ENCODE measurements at regions not wholly inside any gene's neighbourhood (a gene's known extent, or its start where the extent isn't known, plus 50 kb on each side); places are given as distances from the start of the nearest gene placed in this dataset.

GRCh38 chr22:49334449-49334789, 493.3 kb downstream of the BRD1 start:
- no peak overlapping the region for H3K4me3 Mint-ChIP-seq
- no peak for TF ChIP-seq CTCF (conservative IDR thresholded peaks at IDR 0.05)
- H3K9me3 Mint-ChIP-seq: no peaks in the 10 kb centered on the region
- H3K36me3 Mint-ChIP-seq (ENCODE audit: low read depth): no peaks in the 10 kb centered on the region
- H3K4me1 Mint-ChIP-seq: peaks cover 16% of the 10 kb centered on the region
- no peak for DNase-seq (ENCODE audit: low read depth, low spot score)
- H3K27ac Mint-ChIP-seq (ENCODE audit: unreplicated experiment): no peak overlapping the region
- H3K27me3 Mint-ChIP-seq (ENCODE audit: low read depth): no peaks in the 10 kb centered on the region

GRCh38 chr22:49333206-49333605, 494.5 kb downstream of the BRD1 start:
- no peak overlapping the region for H3K4me3 Mint-ChIP-seq
- TF ChIP-seq CTCF (conservative IDR thresholded peaks at IDR 0.05): no peak
- H3K36me3 Mint-ChIP-seq (ENCODE audit: low read depth): no peaks in the 10 kb centered on the region
- H3K27me3 Mint-ChIP-seq (ENCODE audit: low read depth): no peaks in the 10 kb centered on the region
- DNase-seq (ENCODE audit: low read depth, low spot score): no peak
- H3K27ac Mint-ChIP-seq (ENCODE audit: unreplicated experiment): no peak overlapping the region
- no peaks in the 10 kb centered on the region for H3K9me3 Mint-ChIP-seq
- peaks cover 16% of the 10 kb centered on the region for H3K4me1 Mint-ChIP-seq

GRCh38 chr22:49332691-49333090, 495.0 kb downstream of the BRD1 start:
- no peak overlapping the region for H3K4me3 Mint-ChIP-seq
- H3K27ac Mint-ChIP-seq (ENCODE audit: unreplicated experiment): peak overlapping the region; percentile 92
- DNase-seq (ENCODE audit: low read depth, low spot score): no peak
- TF ChIP-seq CTCF (conservative IDR thresholded peaks at IDR 0.05): no peak
- H3K27me3 Mint-ChIP-seq (ENCODE audit: low read depth): no peaks in the 10 kb centered on the region
- H3K9me3 Mint-ChIP-seq: no peaks in the 10 kb centered on the region
- H3K36me3 Mint-ChIP-seq (ENCODE audit: low read depth): no peaks in the 10 kb centered on the region
- peaks cover 16% of the 10 kb centered on the region for H3K4me1 Mint-ChIP-seq

GRCh38 chr22:49331878-49332277, 495.8 kb downstream of the BRD1 start:
- Mint-ChIP-seq H3K27ac (ENCODE audit: unreplicated experiment) (no peak overlapping the region), H3K4me3 (no peak overlapping the region), H3K9me3 (peaks cover 2% of the 10 kb centered on the region), H3K27me3 (ENCODE audit: low read depth) (no peaks in the 10 kb centered on the region), H3K36me3 (ENCODE audit: low read depth) (no peaks in the 10 kb centered on the region), H3K4me1 (peaks cover 15% of the 10 kb centered on the region)
- TF ChIP-seq CTCF (conservative IDR thresholded peaks at IDR 0.05): no peak
- DNase-seq (ENCODE audit: low read depth, low spot score): no peak

- Mint-ChIP-seq H3K27ac (ENCODE audit: unreplicated experiment) (no peak overlapping the region), H3K36me3 (ENCODE audit: low read depth) (no peaks in the 10 kb centered on the region), H3K27me3 (ENCODE audit: low read depth) (no peaks in the 10 kb centered on the region), H3K4me1 (peaks cover 12% of the 10 kb centered on the region), H3K9me3 (peaks cover 2% of the 10 kb centered on the region), H3K4me3 (no peak overlapping the region)
- no peak for DNase-seq (ENCODE audit: low read depth, low spot score)
- TF ChIP-seq CTCF (conservative IDR thresholded peaks at IDR 0.05): no peak
These were observed 496.4 kb downstream of the BRD1 start for GRCh38 chr22:49331223-49331815.

Measured in neural crest cell (in vitro differentiated cells).